ENCODE measurements at regions not wholly inside any gene's neighbourhood (a gene's known extent, or its start where the extent isn't known, plus 50 kb on each side); places are given as distances from the start of the nearest gene placed in this dataset.
A peak's percentile ranks its signal among the peaks of the same experiment; 100 is the strongest.

GRCh38 chr1:50332941-50333594 lies 90.2 kb downstream of the DMRTA2 start (continued):
- 0 out of 4 replicates have a peak, but pooled peaks of 1 of the 2 experiments have one; percentile 12 for TF ChIP-seq HDAC1 (IDR thresholded peaks at IDR 0.05)
- TF ChIP-seq SMARCA4 (IDR thresholded peaks at IDR 0.05) = 0 out of 2 replicates have a peak, but pooled peaks have one; percentile 29
- 0 out of 2 replicates have a peak, but pooled peaks have one; percentile 20 for TF ChIP-seq KLF1 (tag; IDR thresholded peaks at IDR 0.05)
- TF ChIP-seq KDM2B (CRISPR knock-in tag; IDR thresholded peaks at IDR 0.05) = 0 out of 2 replicates have a peak, but pooled peaks have one; percentile 59
- peak; percentile 87 for TF ChIP-seq CTCFL (IDR thresholded peaks at IDR 0.05; ENCODE audit: borderline replicate concordance, insufficient read depth, low read depth, low read length, poor library complexity, severe bottlenecking)
- no peak for TF ChIP-seq ZBTB12 (CRISPR knock-in tag; IDR thresholded peaks at IDR 0.05)
- 0 out of 4 replicates have a peak, but pooled peaks of 1 of the 2 experiments have one; percentile 10 for TF ChIP-seq NONO (IDR thresholded peaks at IDR 0.05; ENCODE audit: low read depth in 2 of 2, low read length in 1 of 2)
- peak; percentile 26; the same call in 1 of the 2 replicates for TF ChIP-seq XRCC5 (IDR thresholded peaks at IDR 0.05; ENCODE audit: low read depth, low read length)
- peak; percentile 72 for TF ChIP-seq FUS (optimal IDR thresholded peaks at IDR 0.05; ENCODE audit: low read depth, low read length)
- peak; percentile 96 for TF ChIP-seq RB1 (IDR thresholded peaks at IDR 0.05; ENCODE audit: low read depth)
- no peak; the same call in 1 of the 2 replicates for TF ChIP-seq CREB1 (IDR thresholded peaks at IDR 0.05)
- 0 out of 2 replicates have a peak, but pooled peaks have one; percentile 30 for TF ChIP-seq CREB1 (CRISPR knock-in tag; IDR thresholded peaks at IDR 0.05)
